Endothelial cell of umbilical vein (primary cell): ENCODE measurements at regions not wholly inside any gene's neighbourhood (a gene's known extent, or its start where the extent isn't known, plus 50 kb on each side); places are given as distances from the start of the nearest gene placed in this dataset.

ENCODE experiments used
- BruUV-seq: library from RNA; stranded (reverse); fragments of 400-500 nt; replicated peaks from 2 replicates; lab custom pipeline; 2021; lab: Mats Ljungman, UMichigan
- CTCF ChIA-PET: fragments of 300-600, 350-600 bp; sonication (Branson Sonifier 250); formaldehyde crosslinking; loops from one replicate; lab custom pipeline; 2021; ENCODE audit warnings: antibody characterized with exemption, inconsistent platforms; lab: Charles Lee
- POLR2A ChIA-PET: fragments of 300-600, 350-600 bp; sonication (Branson Sonifier 250); formaldehyde crosslinking; loops from one replicate; lab custom pipeline; 2021; ENCODE audit warnings: antibody characterized with exemption, inconsistent platforms; lab: Charles Lee
- DNase-seq: peaks from one replicate; pipeline ENCODE4 v3.0.0-alpha.2; 2011; ENCODE audit warnings: low read depth, low spot score
- FAIRE-seq: peaks from 2 replicates; lab custom pipeline; 2011; peaks lifted over from hg19 to GRCh38; lab: Jason Lieb, UNC
- H2AFZ ChIP-seq: 2 replicates; pipeline ENCODE4 v1.6.0; 2012; ENCODE audit warnings: low read depth, low read length, control low read depth, inconsistent platforms
- H3K27ac ChIP-seq: 2 replicates; pipeline ENCODE4 v1.5.1; 2011; ENCODE audit warnings: low read depth, mild to moderate bottlenecking, control low read depth, low read length, moderate library complexity; ENCODE audit not compliant: insufficient read depth
- H3K27me3 ChIP-seq, 2 experiments: 2 replicates each; pipeline versions ENCODE4 v1.6.0 to v1.6.1; 2011; ENCODE audit warnings: low read length in 2 of 2, mixed read lengths in 1 of 2; ENCODE audit not compliant: control insufficient read depth in 2 of 2, insufficient read depth in 2 of 2
- H3K36me3 ChIP-seq, 2 experiments: 2 replicates in 1 of 2; 3 replicates in 1 of 2; pipeline ENCODE4 v1.5.1; 2011; ENCODE audit warnings: low read length in 2 of 2, mild to moderate bottlenecking in 1 of 2, moderate library complexity in 1 of 2; ENCODE audit not compliant: control insufficient read depth in 2 of 2, insufficient read depth in 2 of 2; ENCODE audit errors: extremely low read depth in 1 of 2
- H3K4me1 ChIP-seq: 3 replicates; pipeline ENCODE4 v1.5.1; 2011; ENCODE audit warnings: mild to moderate bottlenecking, low read length; ENCODE audit not compliant: control insufficient read depth, insufficient read depth; ENCODE audit errors: extremely low read depth
- H3K4me2 ChIP-seq: 2 replicates; pipeline ENCODE4 v1.6.1; 2011; ENCODE audit warnings: low read length, control low read depth, mixed read lengths; ENCODE audit not compliant: insufficient read depth
- H3K4me3 ChIP-seq, 3 experiments: fragments of 200-600 bp in 1 of 3; sonication (generic), shearing (Covaris generic) in 1 of 3; replicated peaks in 1 of 3; 2 replicates each; pipeline ENCODE4 v1.5.1; 2011 to 2016; ENCODE audit warnings: control low read depth in 3 of 3, low read length in 3 of 3, mild to moderate bottlenecking in 2 of 3, inconsistent platforms in 1 of 3, low read depth in 1 of 3, moderate library complexity in 1 of 3; ENCODE audit not compliant: insufficient read depth in 1 of 3
- H3K79me2 ChIP-seq: 2 replicates; pipeline ENCODE4 v1.6.0; 2012; ENCODE audit warnings: low read length, inconsistent platforms; ENCODE audit not compliant: control insufficient read depth, insufficient read depth
- H3K9ac ChIP-seq: replicated peaks from 2 replicates; pipeline ENCODE3; 2011; ENCODE audit warnings: low read length, control low read depth; ENCODE audit not compliant: insufficient read depth; ENCODE audit errors: extremely low read depth
- H3K9me1 ChIP-seq: replicated peaks from 3 replicates; pipeline ENCODE4 v1.6.0; 2011; ENCODE audit warnings: mild to moderate bottlenecking, low read length; ENCODE audit not compliant: control insufficient read depth, insufficient read depth; ENCODE audit errors: extremely low read depth
- H3K9me3 ChIP-seq: replicated peaks from 2 replicates; pipeline ENCODE4 v1.5.1; 2012; ENCODE audit warnings: low read length, inconsistent platforms; ENCODE audit not compliant: control insufficient read depth, insufficient read depth
- H4K20me1 ChIP-seq: replicated peaks from 2 replicates; pipeline ENCODE3; 2011; ENCODE audit warnings: mild to moderate bottlenecking, low read length; ENCODE audit not compliant: control insufficient read depth, insufficient read depth; ENCODE audit errors: extremely low read depth
- CTCF ChIP-seq, 2 donors: IDR thresholded peaks; 1 replicate in 1 of 2; 2 replicates in 1 of 2; pipeline ENCODE4 v1.5.1; 2011; ENCODE audit warnings: low read length in 2 of 2, mild to moderate bottlenecking in 2 of 2, moderate library complexity in 2 of 2, control low read depth in 1 of 2, inconsistent platforms in 1 of 2, low read depth in 1 of 2; ENCODE audit not compliant: insufficient read depth in 1 of 2; ENCODE audit errors: extremely low read depth in 1 of 2
- EZH2 ChIP-seq: IDR thresholded peaks from 2 replicates; pipeline ENCODE4 v1.6.1; 2012; ENCODE audit warnings: borderline replicate concordance, low read depth, mild to moderate bottlenecking, moderate library complexity, low read length, inconsistent platforms; ENCODE audit not compliant: severe bottlenecking
- FOS ChIP-seq: IDR thresholded peaks from 2 replicates; pipeline ENCODE4 v1.6.1; 2011; ENCODE audit warnings: mild to moderate bottlenecking, low read length, moderate library complexity, borderline replicate concordance; ENCODE audit not compliant: insufficient read depth
- GATA2 ChIP-seq: IDR thresholded peaks from 2 replicates; pipeline ENCODE4 v1.7.0; 2011; ENCODE audit warnings: low read depth, mild to moderate bottlenecking, moderate library complexity, mixed read lengths, low read length; ENCODE audit not compliant: insufficient read length, insufficient read depth
- JUN ChIP-seq: IDR thresholded peaks from 2 replicates; pipeline ENCODE4 v1.6.1; 2011; ENCODE audit warnings: borderline replicate concordance, low read depth; ENCODE audit not compliant: insufficient read length, insufficient read depth
- MAX ChIP-seq: IDR thresholded peaks from 2 replicates; pipeline ENCODE4 v1.6.1; 2011; ENCODE audit not compliant: insufficient read depth, insufficient read length
- MYC ChIP-seq: IDR thresholded peaks from one replicate; pipeline ENCODE4 v1.6.1; 2011; ENCODE audit warnings: mild to moderate bottlenecking, low read depth, low read length
- POLR2A ChIP-seq: IDR thresholded peaks from 2 replicates; pipeline ENCODE4 v1.6.1; 2012; ENCODE audit warnings: low read depth, mild to moderate bottlenecking, control low read depth, low read length
- POLR2AphosphoS5 ChIP-seq: IDR thresholded peaks from 2 replicates; pipeline ENCODE4 v1.6.1; 2012; ENCODE audit warnings: low read depth, mild to moderate bottlenecking, control low read depth, low read length, moderate library complexity; ENCODE audit not compliant: insufficient read depth
- dilution Hi-C: fragments of 300-500 bp; cut with MboI; formaldehyde crosslinking; loops from one replicate; pipeline ENCODE4 v1.15.0; 2019; ENCODE audit warnings: low sequenced_read_pairs; ENCODE audit not compliant: extremely low pct_ligation_motif_present
- intact Hi-C: fragments of 100-400 bp; cut with micrococcal nuclease; formaldehyde crosslinking; loops from one replicate; pipeline ENCODE4 v1.10.0; 2022

GRCh38 chr10:47190802-47191450 is 109.1 kb upstream of the GDF10 start:
- Histone ChIP-seq H3K79me2 (no peaks in the 10 kb centered on the region), H3K9ac (no peak overlapping the region), H4K20me1 (no peaks in the 10 kb centered on the region), H3K4me3 (no peak overlapping the region), H3K36me3 (no peaks in the 10 kb centered on the region), H3K27me3 (no peaks in the 10 kb centered on the region), H3K27ac (no peak overlapping the region), H3K9me1 (no peaks in the 10 kb centered on the region), H3K4me1 (no peaks in the 10 kb centered on the region), H3K9me3 (no peaks in the 10 kb centered on the region), H2AFZ (no peak overlapping the region), H3K4me2 (no peak overlapping the region)
- no TSS peak for BruUV-seq
- DNase-seq (no peak), FAIRE-seq (no peak)
- CTCF ChIA-PET, result no interaction called here
- no peak for TF ChIP-seq POLR2AphosphoS5
- no peak for TF ChIP-seq JUN
- TF ChIP-seq GATA2, result no peak
- no peak for TF ChIP-seq FOS
- TF ChIP-seq MAX, result no peak
- no peak for TF ChIP-seq MYC
- TF ChIP-seq POLR2A, result no peak
- TF ChIP-seq CTCF (IDR thresholded peaks at IDR 0.05; ENCODE audit: extremely low read depth in 1 of 2, insufficient read depth in 1 of 2, low read depth in 1 of 2, low read length in 2 of 2), result no peak
- no peak for TF ChIP-seq EZH2
- intact Hi-C loops, result no loop called here
- dilution Hi-C loops, result no loop called here
- POLR2A ChIA-PET, result no interaction called here
